ENCODE measurements at regions not wholly inside any gene's neighbourhood (a gene's known extent, or its start where the extent isn't known, plus 50 kb on each side); places are given as distances from the start of the nearest gene placed in this dataset.

DNA sequence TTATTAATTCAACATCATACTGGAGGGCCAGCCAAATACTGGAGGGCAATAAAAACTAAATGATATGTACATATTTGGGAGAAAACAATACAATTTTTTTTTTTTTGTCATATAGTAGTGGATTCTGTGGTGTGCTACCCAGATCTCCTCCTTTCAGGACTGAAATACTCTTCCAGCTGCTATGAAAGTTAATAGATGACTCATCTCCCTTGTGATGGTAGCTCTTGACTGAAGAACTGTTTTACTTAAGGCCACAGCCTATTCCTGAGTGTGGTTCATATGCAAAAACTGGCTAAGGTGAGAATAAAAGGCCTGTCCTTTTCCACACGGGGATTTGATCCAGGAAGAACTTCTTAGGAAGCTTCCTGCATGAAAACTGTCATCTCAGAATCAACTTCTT, 307.9 kb downstream of the HLX start:
- H3K4me3 ChIP-seq (ENCODE audit: low read depth, low read length) = no peak overlapping the region
- no peak for DNase-seq (ENCODE audit: low read depth)
- TF ChIP-seq, protein P1, sequence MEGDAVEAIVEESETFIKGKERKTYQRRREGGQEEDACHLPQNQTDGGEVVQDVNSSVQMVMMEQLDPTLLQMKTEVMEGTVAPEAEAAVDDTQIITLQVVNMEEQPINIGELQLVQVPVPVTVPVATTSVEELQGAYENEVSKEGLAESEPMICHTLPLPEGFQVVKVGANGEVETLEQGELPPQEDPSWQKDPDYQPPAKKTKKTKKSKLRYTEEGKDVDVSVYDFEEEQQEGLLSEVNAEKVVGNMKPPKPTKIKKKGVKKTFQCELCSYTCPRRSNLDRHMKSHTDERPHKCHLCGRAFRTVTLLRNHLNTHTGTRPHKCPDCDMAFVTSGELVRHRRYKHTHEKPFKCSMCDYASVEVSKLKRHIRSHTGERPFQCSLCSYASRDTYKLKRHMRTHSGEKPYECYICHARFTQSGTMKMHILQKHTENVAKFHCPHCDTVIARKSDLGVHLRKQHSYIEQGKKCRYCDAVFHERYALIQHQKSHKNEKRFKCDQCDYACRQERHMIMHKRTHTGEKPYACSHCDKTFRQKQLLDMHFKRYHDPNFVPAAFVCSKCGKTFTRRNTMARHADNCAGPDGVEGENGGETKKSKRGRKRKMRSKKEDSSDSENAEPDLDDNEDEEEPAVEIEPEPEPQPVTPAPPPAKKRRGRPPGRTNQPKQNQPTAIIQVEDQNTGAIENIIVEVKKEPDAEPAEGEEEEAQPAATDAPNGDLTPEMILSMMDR (IDR thresholded peaks at IDR 0.05; ENCODE audit: low read depth, low read length, missing control alignments) = no peak

- DNase-seq (ENCODE audit: low read depth) = no peak
- no peak overlapping the region for H3K4me3 ChIP-seq (ENCODE audit: low read depth, low read length)
- TF ChIP-seq, protein P1 (IDR thresholded peaks at IDR 0.05; ENCODE audit: low read depth, low read length, missing control alignments) = no peak
Measured at GRCh38 chr1:221188458-221188857, 309.2 kb downstream of the HLX start.

DNA sequence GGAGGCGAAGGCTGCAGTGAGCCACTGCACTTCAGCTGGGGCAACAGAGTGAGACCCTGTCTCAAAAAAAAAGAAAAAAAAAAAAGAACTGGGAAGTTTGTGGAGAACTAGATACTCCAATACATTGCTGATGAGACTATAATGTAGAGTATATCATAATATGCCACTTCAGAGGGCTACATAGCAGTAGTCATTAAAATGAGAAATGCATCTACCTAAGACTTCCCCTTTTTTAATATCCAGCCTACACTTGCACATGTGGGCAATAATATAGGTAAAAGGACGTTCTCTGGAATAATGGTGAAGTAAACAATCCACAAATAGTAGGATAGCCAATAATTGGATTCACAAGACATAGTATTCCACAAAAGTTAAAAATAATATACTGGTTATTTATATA, 311.0 kb downstream of the HLX start:
- TF ChIP-seq, protein P1 (IDR thresholded peaks at IDR 0.05; ENCODE audit: low read depth, low read length, missing control alignments) = no peak
- no peak for DNase-seq (ENCODE audit: low read depth)
- no peak overlapping the region for H3K4me3 ChIP-seq (ENCODE audit: low read depth, low read length)

DNA sequence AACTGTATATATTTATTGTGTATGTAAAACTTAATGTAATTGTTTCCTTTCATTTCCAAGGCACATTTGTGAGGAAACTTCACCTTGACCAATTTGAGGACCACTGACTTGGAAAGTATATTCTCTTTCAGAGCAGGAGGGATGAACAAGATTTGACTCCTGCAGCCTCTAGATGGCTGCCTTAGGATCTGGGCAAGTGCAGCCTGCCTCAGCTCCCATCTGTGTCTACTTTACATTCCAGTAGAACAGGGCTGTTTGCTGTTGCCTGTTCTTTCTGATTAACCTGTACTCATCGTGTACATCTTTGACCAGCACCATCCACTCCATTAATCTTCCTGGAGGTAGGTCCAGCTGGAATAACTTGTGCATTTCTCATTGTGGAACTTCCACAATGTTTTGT, 312.8 kb downstream of the HLX start:
- DNase-seq (ENCODE audit: low read depth) = no peak
- TF ChIP-seq, protein P1 (IDR thresholded peaks at IDR 0.05; ENCODE audit: low read depth, low read length, missing control alignments) = no peak
- no peak overlapping the region for H3K4me3 ChIP-seq (ENCODE audit: low read depth, low read length)

- TF ChIP-seq, protein P1 (IDR thresholded peaks at IDR 0.05; ENCODE audit: low read depth, low read length, missing control alignments) = no peak
- no peak for DNase-seq (ENCODE audit: low read depth)
- H3K4me3 ChIP-seq (ENCODE audit: low read depth, low read length) = no peak overlapping the region
Measured at GRCh38 chr1:221200464-221200863, 321.2 kb downstream of the HLX start.

DNA sequence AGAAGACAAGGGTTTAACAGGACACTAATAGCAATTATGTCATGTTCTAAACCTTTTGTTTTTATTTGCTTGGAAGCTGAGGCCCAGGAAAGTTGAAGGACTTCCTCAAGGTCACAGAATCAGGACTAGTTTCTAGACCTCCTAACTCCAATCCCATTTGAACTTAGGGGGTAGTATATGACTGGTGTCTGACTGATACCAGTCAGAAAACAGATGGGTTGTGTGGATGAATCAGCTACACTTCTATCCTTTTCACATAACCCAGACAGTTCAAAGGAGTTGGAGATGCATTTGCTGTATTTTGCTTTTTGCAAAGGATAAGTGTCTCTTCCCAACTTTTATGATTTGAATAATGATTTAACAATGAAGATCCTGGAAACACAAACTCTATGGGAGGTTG, 322.5 kb downstream of the HLX start:
- DNase-seq (ENCODE audit: low read depth) = no peak
- TF ChIP-seq, protein P1 (IDR thresholded peaks at IDR 0.05; ENCODE audit: low read depth, low read length, missing control alignments) = no peak
- no peak overlapping the region for H3K4me3 ChIP-seq (ENCODE audit: low read depth, low read length)

DNA sequence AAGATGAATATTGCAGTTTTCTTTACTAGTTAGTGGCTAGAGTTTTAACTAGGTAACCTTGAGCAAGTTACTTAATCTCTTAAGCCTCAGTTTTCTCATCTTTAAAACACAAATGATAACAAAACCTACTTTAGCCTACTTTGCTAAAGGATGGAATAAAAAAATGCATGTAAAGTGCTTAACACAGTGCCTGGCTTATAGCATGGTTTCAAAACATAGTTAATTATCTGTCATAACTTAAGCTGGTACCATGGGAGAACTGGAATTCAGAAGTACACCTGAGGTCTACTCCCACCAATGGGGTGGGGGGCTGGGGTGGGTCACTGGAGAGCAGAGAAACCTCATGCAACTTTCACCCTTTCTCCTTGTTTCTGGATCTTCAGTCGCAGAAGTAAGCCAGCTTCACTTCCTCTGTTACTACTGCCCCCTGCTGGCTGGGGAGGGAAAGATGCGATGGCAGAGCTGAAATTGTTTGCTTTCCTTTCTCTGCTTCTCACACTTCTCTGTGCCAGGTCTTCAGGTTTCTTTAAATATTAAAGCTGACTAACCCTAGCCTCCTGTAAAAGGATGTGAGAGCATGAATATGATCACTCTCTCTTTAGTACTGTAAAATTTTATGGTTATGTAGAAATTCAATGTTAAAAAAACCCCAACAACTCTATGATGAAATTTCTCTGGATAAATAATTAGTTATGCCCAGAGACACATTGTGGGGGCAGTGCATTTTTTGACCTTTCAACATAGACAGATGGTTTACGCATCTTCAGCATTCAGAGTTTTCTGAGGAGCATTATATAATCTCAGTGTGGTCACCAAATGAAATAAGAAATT, 324.2 kb downstream of the HLX start:
- TF ChIP-seq, protein P1 (IDR thresholded peaks at IDR 0.05; ENCODE audit: low read depth, low read length, missing control alignments) = peak; percentile 91
- no peak overlapping the region for H3K4me3 ChIP-seq (ENCODE audit: low read depth, low read length)
- DNase-seq (ENCODE audit: low read depth) = peak; percentile 27
